Psoas muscle (tissue), 7 donors: ENCODE measurements at regions not wholly inside any gene's neighbourhood (a gene's known extent, or its start where the extent isn't known, plus 50 kb on each side); places are given as distances from the start of the nearest gene placed in this dataset.

ENCODE experiments used
- ATAC-seq, 4 donors: fragments of 200-7000 bp; cut with Tn5 transposase; one replicate each; pipeline ENCODE4 v1.9.1; 2020; ENCODE audit warnings: moderate library complexity in 3 of 4, mild to moderate bottlenecking in 2 of 4
- DNase-seq, 2 donors: peaks; one replicate each; pipeline ENCODE4 v3.0.0-alpha.2; 2020
- H3K27ac ChIP-seq: fragments of 200-600 bp; one replicate; pipeline ENCODE4 v1.8.0; 2022
- H3K27me3 ChIP-seq, 3 donors: fragments of 200-600 bp in 1 of 3; one replicate each; pipeline versions ENCODE4 v1.6.1 to v1.8.0; 2013 to 2022; ENCODE audit warnings: low read length in 2 of 3, mild to moderate bottlenecking in 2 of 3, moderate library complexity in 1 of 3; ENCODE audit not compliant: insufficient read depth in 3 of 3
- H3K36me3 ChIP-seq, 2 donors: fragments of 200-600 bp in 1 of 2; one replicate each; pipeline versions ENCODE4 v1.6.1 to v1.8.0; 2013 to 2022; ENCODE audit warnings: low read depth in 1 of 2, mild to moderate bottlenecking in 1 of 2, moderate library complexity in 1 of 2; ENCODE audit not compliant: insufficient read depth in 1 of 2
- H3K4me1 ChIP-seq: fragments of 200-600 bp; one replicate; pipeline ENCODE4 v1.8.0; 2022
- H3K4me3 ChIP-seq: fragments of 200-600 bp; one replicate; pipeline ENCODE4 v1.8.0; 2022; ENCODE audit warnings: mild to moderate bottlenecking
- H3K9me3 ChIP-seq: fragments of 200-600 bp; one replicate; pipeline ENCODE4 v1.8.0; 2022
- CTCF ChIP-seq: fragments of 200-600 bp; IDR thresholded peaks from one replicate; pipeline ENCODE4 v1.8.0; 2022; ENCODE audit warnings: antibody characterized with exemption
- WGBS, 3 donors: extraction: QIAGEN DNeasy Blood & Tissue Kit; methylation state at CpG; one replicate each; pipeline versions ENCODE4 v1.1.6 to v1.1.7; 2013; 5-methylcytosine and 5-hydroxymethylcytosine counted together
- intact Hi-C, 2 donors: fragments of 100-400 bp; cut with DNase I; formaldehyde crosslinking; loops; one replicate each; pipeline versions ENCODE4 v1.11.0 to v1.14.2; 2022
- donor health status: healthy with polysubstance abuse.
- donor health status: DM: no; HTN: no; CAD: no; lungs with moderate emphysema.
- donor health status: Bipolar disorder and iron deficiency.
- donor health status: healthy.
- donor health status: DM: yes; HTN: yes; CAD: no.
- donor health status: DM: no; HTN: no; CAD: no.
- donor health status: DM: yes; HTN: yes; CAD: no.

GRCh38 chr6:120569714-120570113 is 764.6 kb downstream of the TBC1D32 start:
- intact Hi-C loops = loop anchor here in 1 of 2 donors (5.0 kb wide), 1 partner anchor 593 kb away; no protein-coding TSS in a partner anchor
- ATAC-seq (no peak), DNase-seq (no peak)
- Histone ChIP-seq H3K4me1 (no peaks in the 10 kb centered on the region), H3K27ac (no peak overlapping the region), H3K36me3 (no peaks in the 10 kb centered on the region), H3K9me3 (no peaks in the 10 kb centered on the region), H3K4me3 (no peak overlapping the region), H3K27me3 (no peaks in the 10 kb centered on the region)
- no peak for TF ChIP-seq CTCF
- 63 to 70% (median 64%) methylated on average over 1 of the region's 1 CpG for WGBS, 3 donors

- Histone ChIP-seq H3K27me3 (no peaks in the 10 kb centered on the region), H3K9me3 (no peaks in the 10 kb centered on the region), H3K27ac (no peak overlapping the region), H3K36me3 (no peaks in the 10 kb centered on the region), H3K4me1 (no peaks in the 10 kb centered on the region), H3K4me3 (no peak overlapping the region)
- WGBS, 3 donors = 84 to 92% (median 87%) methylated on average over 3 of the region's 3 CpGs
- no peak for TF ChIP-seq CTCF
- DNase-seq = no peak
- intact Hi-C loops = loop anchor here in 1 of 2 donors (5.0 kb wide), 1 partner anchor 598 kb away; no protein-coding TSS in a partner anchor
- no peak for ATAC-seq
Observed at GRCh38 chr6:120564779-120565178, 769.5 kb downstream of the TBC1D32 start.

- H3K36me3 ChIP-seq = no peaks in the 10 kb centered on the region
- 59 to 67% (median 62%) methylated on average over 2 of the region's 2 CpGs for WGBS, 3 donors
- H3K9me3 ChIP-seq = no peaks in the 10 kb centered on the region
- H3K27ac ChIP-seq = no peak overlapping the region
- no peaks in the 10 kb centered on the region for H3K4me1 ChIP-seq
- no peak for DNase-seq
- intact Hi-C loops = no loop called here
- H3K4me3 ChIP-seq = no peak overlapping the region
- H3K27me3 ChIP-seq = no peaks in the 10 kb centered on the region
- ATAC-seq = no peak
- TF ChIP-seq CTCF = no peak
Observed at GRCh38 chr6:120558294-120558693, 776.0 kb downstream of the TBC1D32 start.

- intact Hi-C loops = no loop called here
- Histone ChIP-seq H3K9me3 (no peaks in the 10 kb centered on the region), H3K4me3 (no peak overlapping the region), H3K36me3 (no peaks in the 10 kb centered on the region), H3K27ac (no peak overlapping the region), H3K27me3 (no peaks in the 10 kb centered on the region), H3K4me1 (no peaks in the 10 kb centered on the region)
- DNase-seq (no peak), ATAC-seq (no peak)
- 65 to 70% (median 69%) methylated on average over 3 of the region's 3 CpGs for WGBS, 3 donors
- TF ChIP-seq CTCF = no peak
Observed at GRCh38 chr6:120557554-120557953, 776.7 kb downstream of the TBC1D32 start.

- DNase-seq (no peak), ATAC-seq (no peak)
- TF ChIP-seq CTCF = no peak
- Histone ChIP-seq H3K36me3 (no peaks in the 10 kb centered on the region), H3K9me3 (no peaks in the 10 kb centered on the region), H3K4me3 (no peak overlapping the region), H3K27me3 (no peaks in the 10 kb centered on the region), H3K4me1 (no peaks in the 10 kb centered on the region), H3K27ac (no peak overlapping the region)
- intact Hi-C loops = no loop called here
- 68 to 79% (median 77%) methylated on average over 1 of the region's 1 CpG for WGBS, 3 donors
Observed at GRCh38 chr6:120556491-120556890, 777.8 kb downstream of the TBC1D32 start.
